Endothelial cell (in vitro differentiated cells): ENCODE measurements at regions not wholly inside any gene's neighbourhood (a gene's known extent, or its start where the extent isn't known, plus 50 kb on each side); places are given as distances from the start of the nearest gene placed in this dataset.

Experiments used
- DNase-seq: peaks from one replicate; pipeline ENCODE4 v3.0.0; 2021; ENCODE audit warnings: low spot score
- H3K27ac Mint-ChIP-seq: one replicate; pipeline ENCODE4 v1.8.0; 2021; ENCODE audit warnings: mixed read lengths, inconsistent platforms; ENCODE audit not compliant: unreplicated experiment
- H3K27me3 Mint-ChIP-seq: one replicate; pipeline ENCODE4 v1.8.0; 2021; ENCODE audit warnings: mild to moderate bottlenecking, moderate library complexity, mixed read lengths, inconsistent platforms; ENCODE audit not compliant: unreplicated experiment
- H3K36me3 Mint-ChIP-seq: one replicate; pipeline ENCODE4 v1.8.0; 2021; ENCODE audit warnings: mild to moderate bottlenecking, low read depth, mixed read lengths, inconsistent platforms; ENCODE audit not compliant: unreplicated experiment
- H3K4me1 Mint-ChIP-seq: one replicate; pipeline ENCODE4 v1.8.0; 2021; ENCODE audit warnings: mild to moderate bottlenecking, mixed read lengths, inconsistent platforms; ENCODE audit not compliant: unreplicated experiment
- H3K4me3 Mint-ChIP-seq: one replicate; pipeline ENCODE4 v1.8.0; 2021; ENCODE audit warnings: mild to moderate bottlenecking, mixed read lengths, inconsistent platforms; ENCODE audit not compliant: unreplicated experiment
- H3K9me3 Mint-ChIP-seq: one replicate; pipeline ENCODE4 v1.8.0; 2021; ENCODE audit warnings: mixed read lengths, inconsistent platforms; ENCODE audit not compliant: unreplicated experiment
- TF ChIP-seq, protein P1 (sequence below): fragments of 200-600 bp; sonication (generic); IDR thresholded peaks from one replicate; pipeline ENCODE4 v1.5.0; 2021; ENCODE audit warnings: antibody characterized with exemption; ENCODE audit not compliant: unreplicated experiment

DNA sequence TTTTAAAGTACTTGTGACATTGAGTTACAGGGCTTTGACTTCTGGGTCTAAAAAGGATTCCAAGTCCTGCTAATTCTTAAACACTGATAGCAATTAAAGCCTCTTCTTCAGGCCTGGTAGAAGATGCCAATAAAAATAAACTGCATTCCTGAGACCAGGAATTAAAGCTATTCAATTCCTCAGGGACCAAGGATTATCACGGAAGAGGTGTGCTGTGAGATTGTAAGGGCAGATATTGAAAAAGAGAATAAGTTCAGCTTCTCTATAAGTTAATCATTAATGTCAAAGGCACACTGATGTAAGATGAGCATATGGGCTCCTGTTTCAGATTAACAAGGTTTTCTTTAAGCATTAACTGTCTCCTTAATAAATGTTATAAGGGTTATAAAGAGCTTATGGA is 611.3 kb downstream of the SI start:
- peaks cover 3% of the 10 kb centered on the region for H3K9me3 Mint-ChIP-seq
- H3K36me3 Mint-ChIP-seq: no peaks in the 10 kb centered on the region
- no peak overlapping the region for H3K27ac Mint-ChIP-seq
- TF ChIP-seq, protein P1, sequence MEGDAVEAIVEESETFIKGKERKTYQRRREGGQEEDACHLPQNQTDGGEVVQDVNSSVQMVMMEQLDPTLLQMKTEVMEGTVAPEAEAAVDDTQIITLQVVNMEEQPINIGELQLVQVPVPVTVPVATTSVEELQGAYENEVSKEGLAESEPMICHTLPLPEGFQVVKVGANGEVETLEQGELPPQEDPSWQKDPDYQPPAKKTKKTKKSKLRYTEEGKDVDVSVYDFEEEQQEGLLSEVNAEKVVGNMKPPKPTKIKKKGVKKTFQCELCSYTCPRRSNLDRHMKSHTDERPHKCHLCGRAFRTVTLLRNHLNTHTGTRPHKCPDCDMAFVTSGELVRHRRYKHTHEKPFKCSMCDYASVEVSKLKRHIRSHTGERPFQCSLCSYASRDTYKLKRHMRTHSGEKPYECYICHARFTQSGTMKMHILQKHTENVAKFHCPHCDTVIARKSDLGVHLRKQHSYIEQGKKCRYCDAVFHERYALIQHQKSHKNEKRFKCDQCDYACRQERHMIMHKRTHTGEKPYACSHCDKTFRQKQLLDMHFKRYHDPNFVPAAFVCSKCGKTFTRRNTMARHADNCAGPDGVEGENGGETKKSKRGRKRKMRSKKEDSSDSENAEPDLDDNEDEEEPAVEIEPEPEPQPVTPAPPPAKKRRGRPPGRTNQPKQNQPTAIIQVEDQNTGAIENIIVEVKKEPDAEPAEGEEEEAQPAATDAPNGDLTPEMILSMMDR: no peak
- H3K4me3 Mint-ChIP-seq: no peak overlapping the region
- H3K27me3 Mint-ChIP-seq: peaks cover under 1% of the 10 kb centered on the region
- DNase-seq: no peak
- H3K4me1 Mint-ChIP-seq: no peaks in the 10 kb centered on the region

DNA sequence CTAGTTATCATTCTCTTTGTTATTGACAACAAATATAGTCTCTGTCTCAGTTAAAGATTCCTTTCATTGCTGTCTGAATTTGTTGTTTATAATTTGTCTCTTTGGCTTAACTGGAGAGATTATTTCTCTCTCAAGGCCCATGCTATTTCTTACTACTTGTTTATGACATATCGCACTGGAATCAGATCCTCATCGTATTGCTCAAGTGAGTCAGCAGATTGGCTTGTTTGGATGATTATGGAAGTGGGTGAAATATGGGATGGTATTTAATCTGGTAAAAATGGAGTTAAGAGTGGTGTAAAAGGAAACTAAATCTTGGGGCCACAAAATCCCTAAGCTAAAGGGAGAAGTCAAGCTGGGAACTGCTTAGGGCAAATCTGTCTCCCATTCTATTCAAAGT is 613.1 kb downstream of the SI start:
- no peaks in the 10 kb centered on the region for H3K4me1 Mint-ChIP-seq
- H3K4me3 Mint-ChIP-seq: no peak overlapping the region
- DNase-seq: no peak
- no peak overlapping the region for H3K27ac Mint-ChIP-seq
- TF ChIP-seq, protein P1: no peak
- H3K36me3 Mint-ChIP-seq: no peaks in the 10 kb centered on the region
- H3K9me3 Mint-ChIP-seq: peaks cover 3% of the 10 kb centered on the region
- H3K27me3 Mint-ChIP-seq: peaks cover 2% of the 10 kb centered on the region

DNA sequence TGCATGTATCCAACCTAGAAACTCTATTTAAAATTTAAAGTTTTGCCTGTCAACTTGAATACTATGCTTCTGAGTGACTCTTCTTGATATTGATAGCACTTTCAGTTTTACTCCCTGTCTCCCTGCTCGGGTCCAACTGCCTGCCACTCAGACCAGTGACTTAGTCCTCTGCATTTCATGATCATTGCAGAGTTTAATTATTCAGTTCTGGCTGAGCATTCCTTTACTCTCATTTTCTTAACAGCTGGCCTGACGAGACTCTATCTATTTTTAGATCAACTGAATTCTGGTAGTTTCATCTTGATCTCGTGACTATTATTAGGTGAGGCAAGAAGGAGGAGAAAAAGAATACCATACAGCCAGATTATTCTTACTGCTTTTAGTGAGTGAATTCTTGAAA is 617.4 kb downstream of the SI start:
- H3K4me1 Mint-ChIP-seq: no peaks in the 10 kb centered on the region
- H3K4me3 Mint-ChIP-seq: no peak overlapping the region
- TF ChIP-seq, protein P1: no peak

DNA sequence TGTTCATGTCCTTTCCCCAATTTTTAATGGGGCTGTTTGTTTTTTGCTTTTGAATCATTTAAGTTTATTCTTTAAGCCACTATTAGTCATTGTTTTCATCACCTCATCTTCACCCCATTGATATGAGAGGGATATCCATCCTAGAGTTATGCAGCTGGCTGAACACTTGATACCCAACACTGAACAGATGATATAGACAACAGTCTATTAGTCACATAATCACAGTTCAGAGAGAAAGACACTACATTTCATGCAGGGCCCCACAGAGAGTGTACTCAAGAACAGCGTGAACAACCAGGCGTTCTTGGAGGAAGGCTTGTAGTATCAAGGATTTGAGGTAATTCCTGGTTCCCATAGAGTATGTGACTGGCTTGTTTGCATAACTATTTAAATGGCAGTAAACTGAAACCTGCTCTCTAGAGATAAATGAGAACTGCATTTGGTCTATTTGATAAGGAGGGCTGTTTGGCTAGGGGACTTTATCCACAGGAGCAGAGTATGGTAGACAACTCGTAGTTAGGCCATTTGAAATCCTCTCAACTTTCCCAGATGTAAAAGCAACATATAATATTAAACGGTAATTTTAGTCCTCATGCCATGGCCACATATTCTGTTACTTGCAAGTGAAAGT is 618.7 kb downstream of the SI start:
- H3K27me3 Mint-ChIP-seq: peaks cover 2% of the 10 kb centered on the region
- H3K36me3 Mint-ChIP-seq: no peaks in the 10 kb centered on the region
- H3K4me3 Mint-ChIP-seq: no peak overlapping the region

More for the DNA sequence above, 617.4 kb downstream of the SI start:
- Mint-ChIP-seq H3K36me3 (no peaks in the 10 kb centered on the region), H3K9me3 (peaks cover 3% of the 10 kb centered on the region), H3K27me3 (peaks cover 2% of the 10 kb centered on the region), H3K27ac (no peak overlapping the region)
- DNase-seq: no peak

DNA sequence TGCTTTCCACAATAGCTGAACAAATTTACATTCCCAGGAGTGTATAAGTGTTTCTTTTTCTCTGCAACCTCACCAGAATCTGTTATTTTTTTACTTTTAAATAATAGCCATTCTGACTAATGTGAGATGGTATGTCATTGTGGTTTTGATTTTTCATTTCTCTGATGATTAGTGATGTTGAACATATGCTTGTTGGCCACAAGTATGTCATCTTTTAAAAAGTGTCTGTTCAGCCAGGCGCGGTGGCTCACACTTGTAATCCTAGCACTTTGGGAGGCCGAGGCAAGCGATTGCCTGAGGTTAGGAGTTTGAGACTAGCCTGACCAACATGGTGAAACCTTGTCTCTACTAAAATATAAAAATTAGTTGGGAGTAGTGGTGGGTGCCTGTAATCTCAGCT is 619.3 kb downstream of the SI start:
- no peak for DNase-seq
- Mint-ChIP-seq H3K4me3 (no peak overlapping the region), H3K27ac (no peak overlapping the region), H3K36me3 (no peaks in the 10 kb centered on the region), H3K9me3 (no peaks in the 10 kb centered on the region), H3K4me1 (no peaks in the 10 kb centered on the region), H3K27me3 (peaks cover 2% of the 10 kb centered on the region)
- TF ChIP-seq, protein P1: no peak

More for the DNA sequence above, 618.7 kb downstream of the SI start:
- no peak for DNase-seq
- Mint-ChIP-seq H3K9me3 (no peaks in the 10 kb centered on the region), H3K4me1 (no peaks in the 10 kb centered on the region), H3K27ac (no peak overlapping the region)
- TF ChIP-seq, protein P1: no peak
